ENCODE measurements at regions not wholly inside any gene's neighbourhood (a gene's known extent, or its start where the extent isn't known, plus 50 kb on each side); places are given as distances from the start of the nearest gene placed in this dataset.

GRCh38 chr2:133951209-133951608 lies 302.7 kb upstream of the MGAT5 start:
- Mint-ChIP-seq H3K4me3 (ENCODE audit: unreplicated experiment) (no peak overlapping the region), H3K36me3 (ENCODE audit: insufficient read depth, unreplicated experiment) (no peaks in the 10 kb centered on the region), H3K9me3 (ENCODE audit: unreplicated experiment) (no peaks in the 10 kb centered on the region), H3K27ac (ENCODE audit: unreplicated experiment) (no peak overlapping the region), H3K4me1 (ENCODE audit: low read depth, unreplicated experiment) (no peaks in the 10 kb centered on the region), H3K27me3 (ENCODE audit: insufficient read depth, unreplicated experiment) (peaks cover 10% of the 10 kb centered on the region)
- BruUV-seq (replicated peaks): no TSS peak
- no peaks in the 10 kb centered on the region for H3K4me1 ChIP-seq
- H3K9me3 ChIP-seq: no peaks in the 10 kb centered on the region
- ChIA-PET POLR2A (no interaction called here), CTCF (no interaction called here)
- TF ChIP-seq, protein P1, sequence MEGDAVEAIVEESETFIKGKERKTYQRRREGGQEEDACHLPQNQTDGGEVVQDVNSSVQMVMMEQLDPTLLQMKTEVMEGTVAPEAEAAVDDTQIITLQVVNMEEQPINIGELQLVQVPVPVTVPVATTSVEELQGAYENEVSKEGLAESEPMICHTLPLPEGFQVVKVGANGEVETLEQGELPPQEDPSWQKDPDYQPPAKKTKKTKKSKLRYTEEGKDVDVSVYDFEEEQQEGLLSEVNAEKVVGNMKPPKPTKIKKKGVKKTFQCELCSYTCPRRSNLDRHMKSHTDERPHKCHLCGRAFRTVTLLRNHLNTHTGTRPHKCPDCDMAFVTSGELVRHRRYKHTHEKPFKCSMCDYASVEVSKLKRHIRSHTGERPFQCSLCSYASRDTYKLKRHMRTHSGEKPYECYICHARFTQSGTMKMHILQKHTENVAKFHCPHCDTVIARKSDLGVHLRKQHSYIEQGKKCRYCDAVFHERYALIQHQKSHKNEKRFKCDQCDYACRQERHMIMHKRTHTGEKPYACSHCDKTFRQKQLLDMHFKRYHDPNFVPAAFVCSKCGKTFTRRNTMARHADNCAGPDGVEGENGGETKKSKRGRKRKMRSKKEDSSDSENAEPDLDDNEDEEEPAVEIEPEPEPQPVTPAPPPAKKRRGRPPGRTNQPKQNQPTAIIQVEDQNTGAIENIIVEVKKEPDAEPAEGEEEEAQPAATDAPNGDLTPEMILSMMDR (IDR thresholded peaks at IDR 0.05; ENCODE audit: insufficient read depth in 1 of 2, low read depth in 1 of 2, low read length in 1 of 2, severe bottlenecking in 1 of 2, unreplicated experiment in 1 of 2): no peak
- H3K36me3 ChIP-seq (ENCODE audit: control insufficient read depth, insufficient read depth, low read length): no peaks in the 10 kb centered on the region
- no peaks in the 10 kb centered on the region for H3K27me3 ChIP-seq (replicated peaks; ENCODE audit: control insufficient read depth, insufficient read depth, low read length)
- no peak overlapping the region for H3K4me3 ChIP-seq (ENCODE audit: low read depth, low read length)
- DNase-seq: no peak
- intact Hi-C loops (cut with micrococcal nuclease; ENCODE audit: unreplicated experiment): no loop called here

GRCh38 chr2:133952420-133952819 lies 301.5 kb upstream of the MGAT5 start:
- POLR2A ChIA-PET: no interaction called here
- H3K36me3 ChIP-seq (ENCODE audit: control insufficient read depth, insufficient read depth, low read length): no peaks in the 10 kb centered on the region
- no peak overlapping the region for H3K4me3 ChIP-seq (ENCODE audit: low read depth, low read length)
- no peaks in the 10 kb centered on the region for H3K27me3 ChIP-seq (replicated peaks; ENCODE audit: control insufficient read depth, insufficient read depth, low read length)
- H3K4me3 Mint-ChIP-seq (ENCODE audit: unreplicated experiment): no peak overlapping the region
- no peaks in the 10 kb centered on the region for H3K9me3 ChIP-seq
- BruUV-seq (replicated peaks): no TSS peak
- no peaks in the 10 kb centered on the region for H3K4me1 Mint-ChIP-seq (ENCODE audit: low read depth, unreplicated experiment)
- TF ChIP-seq, protein P1 (IDR thresholded peaks at IDR 0.05; ENCODE audit: insufficient read depth in 1 of 2, low read depth in 1 of 2, low read length in 1 of 2, severe bottlenecking in 1 of 2, unreplicated experiment in 1 of 2): no peak
- no peaks in the 10 kb centered on the region for H3K4me1 ChIP-seq
- CTCF ChIA-PET: no interaction called here
- no peaks in the 10 kb centered on the region for H3K36me3 Mint-ChIP-seq (ENCODE audit: insufficient read depth, unreplicated experiment)
- no peak overlapping the region for H3K27ac Mint-ChIP-seq (ENCODE audit: unreplicated experiment)
- DNase-seq: no peak
- peaks cover 16% of the 10 kb centered on the region for H3K27me3 Mint-ChIP-seq (ENCODE audit: insufficient read depth, unreplicated experiment)
- H3K9me3 Mint-ChIP-seq (ENCODE audit: unreplicated experiment): no peaks in the 10 kb centered on the region
- intact Hi-C loops (cut with micrococcal nuclease; ENCODE audit: unreplicated experiment): no loop called here

GRCh38 chr2:133952896-133953295 lies 301.0 kb upstream of the MGAT5 start:
- TF ChIP-seq, protein P1 (IDR thresholded peaks at IDR 0.05; ENCODE audit: insufficient read depth in 1 of 2, low read depth in 1 of 2, low read length in 1 of 2, severe bottlenecking in 1 of 2, unreplicated experiment in 1 of 2): no peak
- Mint-ChIP-seq H3K36me3 (ENCODE audit: insufficient read depth, unreplicated experiment) (no peaks in the 10 kb centered on the region), H3K4me3 (ENCODE audit: unreplicated experiment) (no peak overlapping the region), H3K27me3 (ENCODE audit: insufficient read depth, unreplicated experiment) (peaks cover 16% of the 10 kb centered on the region), H3K9me3 (ENCODE audit: unreplicated experiment) (no peaks in the 10 kb centered on the region), H3K27ac (ENCODE audit: unreplicated experiment) (no peak overlapping the region), H3K4me1 (ENCODE audit: low read depth, unreplicated experiment) (no peaks in the 10 kb centered on the region)
- Histone ChIP-seq H3K4me3 (ENCODE audit: low read depth, low read length) (no peak overlapping the region), H3K9me3 (no peaks in the 10 kb centered on the region), H3K4me1 (no peaks in the 10 kb centered on the region), H3K27me3 (replicated peaks; ENCODE audit: control insufficient read depth, insufficient read depth, low read length) (no peaks in the 10 kb centered on the region), H3K36me3 (ENCODE audit: control insufficient read depth, insufficient read depth, low read length) (no peaks in the 10 kb centered on the region)
- CTCF ChIA-PET: no interaction called here
- BruUV-seq (replicated peaks): no TSS peak
- intact Hi-C loops (cut with micrococcal nuclease; ENCODE audit: unreplicated experiment): no loop called here
- POLR2A ChIA-PET: no interaction called here
- no peak for DNase-seq
